K562 (cell line): ENCODE measurements at regions not wholly inside any gene's neighbourhood (a gene's known extent, or its start where the extent isn't known, plus 50 kb on each side); places are given as distances from the start of the nearest gene placed in this dataset.
A peak's percentile ranks its signal among the peaks of the same experiment; 100 is the strongest.
"Not testable (repeated sequence)": the region's sequence is repeated elsewhere in the genome, so short reads cannot be mapped to it uniquely, and the experiment has no call there.

ENCODE experiments used
- ATAC-seq: fragments of 200-7000 bp; cut with Tn5 transposase; 3 replicates; pipeline ENCODE4 v1.9.1; 2020; ENCODE audit warnings: moderate library complexity
- BruUV-seq: library from RNA; stranded (reverse); fragments of 400-500 nt; replicated peaks from 2 replicates; lab custom pipeline; 2021; lab: Mats Ljungman, UMichigan
- CTCF ChIA-PET: fragments of 300-600 bp; formaldehyde crosslinking; extraction: SDS; loops from one replicate; lab custom pipeline; 2021; ENCODE audit warnings: low intra/inter-chr PET ratio; lab: Yijun Ruan, JAX
- POLR2A ChIA-PET: fragments of 300-600, 350-650 bp; sonication (Branson Sonifier 250); formaldehyde crosslinking; extraction: SDS; loops from one replicate; lab custom pipeline; 2021; ENCODE audit warnings: antibody characterized with exemption, inconsistent platforms; lab: Yijun Ruan, JAX
- DNase-seq, 4 experiments: peaks; one replicate each; pipeline versions ENCODE4 v3.0.0 to v3.0.0-alpha.2; 2011 to 2018; ENCODE audit warnings: low spot score in 3 of 4, mixed read lengths in 3 of 4; ENCODE audit errors: extremely low read depth in 1 of 4
- FAIRE-seq: peaks from 2 replicates; lab custom pipeline; 2011; peaks lifted over from hg19 to GRCh38; lab: Jason Lieb, UNC
- H2AFZ ChIP-seq: 2 replicates; pipeline ENCODE4 v1.6.0; 2011; ENCODE audit warnings: low read depth, low read length, control low read depth, inconsistent platforms
- H3K27ac ChIP-seq: fragments of 200-600 bp; 3 replicates; pipeline ENCODE4 v1.8.0; 2011; ENCODE audit warnings: low read depth, mild to moderate bottlenecking, control low read depth, inconsistent platforms, low read length, moderate library complexity, mixed read lengths; ENCODE audit errors: extremely low read depth
- H3K27me3 ChIP-seq, 2 experiments: fragments of 300-600 bp in 1 of 2; 2 replicates in 1 of 2; 3 replicates in 1 of 2; pipeline versions ENCODE4 v1.6.0 to v1.8.0; 2011; ENCODE audit warnings: inconsistent platforms in 2 of 2, low read length in 2 of 2, mild to moderate bottlenecking in 1 of 2, mixed read lengths in 1 of 2, moderate library complexity in 1 of 2; ENCODE audit not compliant: control insufficient read depth in 2 of 2, insufficient read depth in 2 of 2
- H3K36me3 ChIP-seq: fragments of 300-600 bp; 3 replicates; pipeline ENCODE4 v1.8.0; 2011; ENCODE audit warnings: mild to moderate bottlenecking, low read length, inconsistent platforms; ENCODE audit not compliant: control insufficient read depth, insufficient read depth
- H3K4me1 ChIP-seq, 2 experiments: fragments of 200-600 bp in 1 of 2; replicated peaks in 1 of 2; 2 replicates in 1 of 2; 3 replicates in 1 of 2; pipeline versions ENCODE4 v1.5.1 to v1.8.0; 2011; ENCODE audit warnings: inconsistent platforms in 2 of 2, low read length in 2 of 2, mild to moderate bottlenecking in 1 of 2, mixed read lengths in 1 of 2, moderate library complexity in 1 of 2; ENCODE audit not compliant: control insufficient read depth in 2 of 2, insufficient read depth in 2 of 2
- H3K4me2 ChIP-seq: 2 replicates; pipeline ENCODE4 v1.6.1; 2011; ENCODE audit warnings: low read length, control low read depth, inconsistent platforms, mixed read lengths; ENCODE audit not compliant: insufficient read depth
- H3K4me3 ChIP-seq: fragments of 200-600 bp; sonication (generic), shearing (Covaris generic); 2 replicates; pipeline ENCODE4 v1.5.1; 2016; ENCODE audit warnings: control low read depth, inconsistent platforms
- H3K79me2 ChIP-seq: fragments of 200-600 bp; 3 replicates; pipeline ENCODE4 v1.8.0; 2011; ENCODE audit warnings: low read length, inconsistent platforms; ENCODE audit not compliant: control insufficient read depth, insufficient read depth
- H3K9ac ChIP-seq, 2 experiments: 2 replicates each; pipeline versions ENCODE4 v1.6.0 to v1.6.1; 2011; ENCODE audit warnings: low read depth in 2 of 2, low read length in 2 of 2, control low read depth in 1 of 2, inconsistent platforms in 1 of 2, mild to moderate bottlenecking in 1 of 2, mixed read lengths in 1 of 2; ENCODE audit not compliant: insufficient read depth in 1 of 2
- H3K9me1 ChIP-seq: one replicate; pipeline ENCODE4 v1.6.0; 2011; ENCODE audit warnings: inconsistent platforms, mild to moderate bottlenecking, low read length, moderate library complexity; ENCODE audit not compliant: control insufficient read depth, insufficient read depth
- H3K9me3 ChIP-seq: replicated peaks from 2 replicates; pipeline ENCODE4 v1.5.1; 2011; ENCODE audit warnings: low read depth, low read length, inconsistent platforms; ENCODE audit not compliant: control insufficient read depth, insufficient read depth
- H4K20me1 ChIP-seq: replicated peaks from 2 replicates; pipeline ENCODE4 v1.6.1; 2011; ENCODE audit warnings: low read length, inconsistent platforms, mixed read lengths; ENCODE audit not compliant: control insufficient read depth, insufficient read depth
- NFIC ChIP-seq: fragments of 450-650 bp; IDR thresholded peaks from 2 replicates; pipeline ENCODE4 v1.6.1; 2017; ENCODE audit warnings: mild to moderate bottlenecking, inconsistent platforms
- TSC22D4 ChIP-seq: fragments of 450-650 bp; IDR thresholded peaks from 2 replicates; pipeline ENCODE4 v1.6.1; 2016; ENCODE audit warnings: missing genetic modification characterization, missing biosample characterization, control low read depth
- WGBS: fragments of 100-300 bp; shearing (Covaris generic); methylation state at CpG from one replicate; pipeline ENCODE4 v1.1.6; 2016; ENCODE audit warnings: low coverage, mixed read lengths; ENCODE audit not compliant: insufficient coverage; ENCODE audit errors: missing lambda C conversion rate; 5-methylcytosine and 5-hydroxymethylcytosine counted together
- in situ Hi-C: fragments of 300-500 bp; cut with MboI; formaldehyde crosslinking; loops from 4 replicates; pipeline ENCODE4 v1.15.0; 2018; ENCODE audit warnings: inconsistent platforms, mixed read lengths
- intact Hi-C: fragments of 100-400 bp; cut with micrococcal nuclease; formaldehyde crosslinking; loops from 2 replicates; pipeline ENCODE4 v1.14.2; 2022

DNA sequence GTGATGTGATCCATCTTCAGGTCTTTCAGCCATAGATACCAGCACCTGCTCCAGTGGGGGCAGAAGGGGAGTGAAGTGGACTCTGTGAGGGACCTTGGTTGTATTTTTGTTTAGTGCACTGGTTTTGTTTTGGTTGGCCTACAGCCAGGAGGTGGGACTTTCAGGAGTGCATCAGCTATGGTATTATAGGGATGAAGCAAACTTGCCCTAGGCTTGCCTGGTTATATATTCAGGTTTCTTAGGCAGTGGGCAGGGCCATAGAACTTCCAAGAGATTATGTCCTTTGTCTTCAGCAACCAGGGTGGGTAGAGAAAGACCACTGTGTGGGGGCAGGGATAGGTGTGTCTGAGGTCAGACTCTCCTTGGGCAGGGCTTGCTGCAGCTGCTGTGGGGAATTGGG lies 337.3 kb upstream of the SGO1 start:
- Histone ChIP-seq H2AFZ (no peak overlapping the region), H3K27me3 (no peaks in the 10 kb centered on the region), H4K20me1 (no peaks in the 10 kb centered on the region), H3K4me1 (no peaks in the 10 kb centered on the region), H3K27ac (no peak overlapping the region), H3K36me3 (no peaks in the 10 kb centered on the region), H3K9me1 (no peaks in the 10 kb centered on the region), H3K4me3 (no peak overlapping the region), H3K9me3 (no peaks in the 10 kb centered on the region), H3K4me2 (no peak overlapping the region), H3K9ac (no peak overlapping the region), H3K79me2 (no peaks in the 10 kb centered on the region)
- DNase-seq (no peak), FAIRE-seq (no peak), ATAC-seq (no peak)
- ChIA-PET CTCF (no interaction called here), POLR2A (no interaction called here)
- intact Hi-C loops (no loop called here), in situ Hi-C loops (no loop called here)
- BruUV-seq = no TSS peak
- no peak for TF ChIP-seq TSC22D4
- TF ChIP-seq NFIC = 0 out of 2 replicates have a peak, but pooled peaks have one; percentile 13
- TF ChIP-seq, all 486 proteins: peak for 1

DNA sequence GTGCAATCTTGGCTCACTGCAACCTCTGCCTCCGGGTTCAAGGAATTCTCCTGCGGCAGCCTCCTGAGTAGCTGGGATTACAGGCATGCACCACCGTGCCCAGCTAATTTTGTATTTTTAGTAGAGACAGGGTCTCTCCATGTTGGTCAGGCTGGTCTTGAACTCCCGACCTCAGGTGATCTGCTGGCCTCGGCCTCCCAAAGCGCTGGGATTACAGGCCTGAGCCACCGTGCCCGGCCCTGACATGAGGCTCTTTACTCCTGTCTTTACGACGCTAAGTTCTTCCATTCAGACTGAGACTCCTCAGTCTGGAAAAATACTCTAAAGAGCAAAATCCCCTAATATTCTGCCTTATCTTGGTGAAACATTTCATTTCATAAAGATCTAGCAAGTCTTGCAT lies 331.3 kb upstream of the SGO1 start:
- ATAC-seq, H3K27me3 ChIP-seq, H3K4me1 ChIP-seq, H4K20me1 ChIP-seq, in situ Hi-C loops, H3K4me2 ChIP-seq, DNase-seq, H3K36me3 ChIP-seq, FAIRE-seq, H3K9ac ChIP-seq, H3K27ac ChIP-seq, CTCF ChIA-PET, intact Hi-C loops, H2AFZ ChIP-seq, H3K79me2 ChIP-seq, POLR2A ChIA-PET, BruUV-seq, H3K9me3 ChIP-seq, H3K4me3 ChIP-seq, H3K9me1 ChIP-seq: not testable (repeated sequence)
- WGBS = 5% methylated on average over 10 of the region's 10 CpGs
